UCSD-AML1 (cell line): ENCODE measurements at regions not wholly inside any gene's neighbourhood (a gene's known extent, or its start where the extent isn't known, plus 50 kb on each side); places are given as distances from the start of the nearest gene placed in this dataset.

Experiments
- DNase-seq: peaks from one replicate; lab custom pipeline; 2025; ENCODE audit not compliant: unreplicated experiment; lab: John Stamatoyannopoulos, UW

- no peak for DNase-seq
These were observed 180.6 kb upstream of the SH3BP4 start for GRCh38 chr2:234771176-234771575.

- DNase-seq: no peak
These were observed 181.1 kb upstream of the SH3BP4 start for GRCh38 chr2:234770715-234771141.

GRCh38 chr2:234770031-234770506 is 181.7 kb upstream of the SH3BP4 start:
- no peak for DNase-seq

GRCh38 chr2:234768608-234769196 is 183.1 kb upstream of the SH3BP4 start:
- DNase-seq: no peak

GRCh38 chr2:234765279-234765678 is 186.5 kb upstream of the SH3BP4 start:
- DNase-seq: no peak

- DNase-seq: no peak
These were observed 187.4 kb upstream of the SH3BP4 start for GRCh38 chr2:234764372-234764771.

GRCh38 chr2:234763002-234763873 is 188.6 kb upstream of the SH3BP4 start:
- DNase-seq: no peak

- DNase-seq: no peak
These were observed 189.9 kb upstream of the SH3BP4 start for GRCh38 chr2:234761910-234762309.

GRCh38 chr2:234754126-234754525 is 197.7 kb upstream of the SH3BP4 start:
- DNase-seq: no peak

- no peak for DNase-seq
These were observed 198.1 kb upstream of the SH3BP4 start for GRCh38 chr2:234753701-234754100.

- DNase-seq: no peak
These were observed 198.9 kb upstream of the SH3BP4 start for GRCh38 chr2:234752966-234753365.

- DNase-seq: no peak
These were observed 200.4 kb upstream of the SH3BP4 start for GRCh38 chr2:234751275-234751973.

- no peak for DNase-seq
These were observed 203.8 kb upstream of the SH3BP4 start for GRCh38 chr2:234747833-234748559.

GRCh38 chr2:234747032-234747431 is 204.8 kb upstream of the SH3BP4 start:
- no peak for DNase-seq

- DNase-seq: no peak
These were observed 206.5 kb upstream of the SH3BP4 start for GRCh38 chr2:234745347-234745746.

GRCh38 chr2:234741976-234742375 is 209.8 kb upstream of the SH3BP4 start:
- no peak for DNase-seq

GRCh38 chr2:234739061-234739460 is 212.8 kb upstream of the SH3BP4 start:
- DNase-seq: no peak

- DNase-seq: no peak
These were observed 216.0 kb upstream of the SH3BP4 start for GRCh38 chr2:234735829-234736228.

- no peak for DNase-seq
These were observed 217.8 kb upstream of the SH3BP4 start for GRCh38 chr2:234733795-234734600.

GRCh38 chr2:234733093-234733489 is 218.7 kb upstream of the SH3BP4 start:
- DNase-seq: no peak
